Germinal center (tissue), 1 donor: ENCODE measurements at regions not wholly inside any gene's neighbourhood (a gene's known extent, or its start where the extent isn't known, plus 50 kb on each side); places are given as distances from the start of the nearest gene placed in this dataset.
A peak's percentile ranks its signal among the peaks of the same experiment; 100 is the strongest.
"Not testable (repeated sequence)": the region's sequence is repeated elsewhere in the genome, so short reads cannot be mapped to it uniquely, and the experiment has no call there.

Experiments used
- DNase-seq: peaks from one replicate; pipeline ENCODE4 v3.0.0; 2012; ENCODE audit warnings: mixed read lengths, low spot score

DNA sequence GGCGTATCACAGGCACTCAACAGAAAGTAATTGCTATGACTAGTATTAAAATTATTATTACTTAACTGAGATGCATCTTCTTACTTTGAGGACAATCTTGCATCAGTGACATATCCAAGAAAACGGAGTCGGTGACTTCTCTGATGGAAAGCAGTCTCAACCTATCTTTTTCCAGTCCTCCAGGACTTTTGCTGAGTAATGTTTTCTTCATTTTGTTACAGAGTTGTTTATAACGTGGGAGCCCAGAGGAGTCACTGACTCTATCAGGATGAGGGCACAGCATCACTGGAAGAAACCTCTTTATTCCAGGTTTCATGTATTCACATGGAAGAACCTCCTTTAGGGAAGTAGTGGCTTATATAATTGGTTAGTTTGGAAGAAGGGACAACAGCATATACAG lies 51.5 kb upstream of the MELK start:
- DNase-seq: no peak

DNA sequence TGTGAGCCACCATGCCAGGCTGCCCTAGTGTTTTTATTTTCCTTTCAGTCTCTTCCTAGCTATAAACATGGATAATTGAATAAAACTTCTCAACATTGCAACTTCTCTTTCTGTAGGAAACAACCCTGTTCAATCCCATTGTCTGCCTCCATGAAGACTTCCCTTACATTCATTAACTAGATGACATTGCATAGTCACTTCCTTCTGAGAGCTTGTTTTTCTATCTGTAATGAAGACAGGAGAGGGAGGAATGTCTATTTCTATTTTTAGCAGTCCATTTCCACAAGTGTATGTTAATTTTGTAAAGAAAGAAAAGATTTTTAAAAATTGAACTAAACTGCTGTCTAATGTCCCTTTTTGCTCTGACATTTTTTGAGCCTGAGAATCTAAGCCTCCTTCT lies 55.6 kb upstream of the MELK start:
- DNase-seq: no peak

- no peak for DNase-seq
Measured at GRCh38 chr9:36504156-36504555, 68.5 kb upstream of the MELK start.

GRCh38 chr9:36503172-36504088 lies 69.3 kb upstream of the MELK start:
- DNase-seq: no peak

DNA sequence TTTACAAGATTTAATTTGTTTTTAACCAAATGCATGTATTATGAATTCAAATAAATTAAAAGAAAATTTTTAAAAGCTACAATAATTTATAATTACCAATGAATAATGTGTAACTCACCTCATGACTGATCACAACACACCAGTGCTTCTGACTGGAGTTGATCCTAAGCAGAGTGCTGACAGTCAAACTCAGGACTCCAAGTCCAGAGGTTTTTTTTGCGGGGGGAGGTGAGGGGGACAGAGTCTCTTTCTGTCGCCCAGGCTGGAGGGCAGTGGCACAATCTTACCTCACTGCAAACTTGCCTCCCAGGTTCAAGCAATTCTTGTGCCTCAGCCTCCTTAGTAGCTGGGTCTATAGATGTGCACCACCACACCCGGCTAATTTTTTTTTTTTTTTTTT lies 71.0 kb upstream of the MELK start:
- no peak for DNase-seq

GRCh38 chr9:36500931-36501330 lies 71.8 kb upstream of the MELK start:
- DNase-seq: not testable (repeated sequence)

GRCh38 chr9:36499174-36499890 lies 73.4 kb upstream of the MELK start:
- no peak for DNase-seq

- DNase-seq: not testable (repeated sequence)
Measured at GRCh38 chr9:36493564-36493963, 79.1 kb upstream of the MELK start.

GRCh38 chr9:36492865-36493264 lies 79.8 kb upstream of the MELK start:
- DNase-seq: no peak

GRCh38 chr9:36489453-36489852 lies 83.2 kb upstream of the MELK start:
- no peak for DNase-seq

GRCh38 chr9:36488389-36488756 lies 84.3 kb upstream of the MELK start:
- DNase-seq: no peak

DNA sequence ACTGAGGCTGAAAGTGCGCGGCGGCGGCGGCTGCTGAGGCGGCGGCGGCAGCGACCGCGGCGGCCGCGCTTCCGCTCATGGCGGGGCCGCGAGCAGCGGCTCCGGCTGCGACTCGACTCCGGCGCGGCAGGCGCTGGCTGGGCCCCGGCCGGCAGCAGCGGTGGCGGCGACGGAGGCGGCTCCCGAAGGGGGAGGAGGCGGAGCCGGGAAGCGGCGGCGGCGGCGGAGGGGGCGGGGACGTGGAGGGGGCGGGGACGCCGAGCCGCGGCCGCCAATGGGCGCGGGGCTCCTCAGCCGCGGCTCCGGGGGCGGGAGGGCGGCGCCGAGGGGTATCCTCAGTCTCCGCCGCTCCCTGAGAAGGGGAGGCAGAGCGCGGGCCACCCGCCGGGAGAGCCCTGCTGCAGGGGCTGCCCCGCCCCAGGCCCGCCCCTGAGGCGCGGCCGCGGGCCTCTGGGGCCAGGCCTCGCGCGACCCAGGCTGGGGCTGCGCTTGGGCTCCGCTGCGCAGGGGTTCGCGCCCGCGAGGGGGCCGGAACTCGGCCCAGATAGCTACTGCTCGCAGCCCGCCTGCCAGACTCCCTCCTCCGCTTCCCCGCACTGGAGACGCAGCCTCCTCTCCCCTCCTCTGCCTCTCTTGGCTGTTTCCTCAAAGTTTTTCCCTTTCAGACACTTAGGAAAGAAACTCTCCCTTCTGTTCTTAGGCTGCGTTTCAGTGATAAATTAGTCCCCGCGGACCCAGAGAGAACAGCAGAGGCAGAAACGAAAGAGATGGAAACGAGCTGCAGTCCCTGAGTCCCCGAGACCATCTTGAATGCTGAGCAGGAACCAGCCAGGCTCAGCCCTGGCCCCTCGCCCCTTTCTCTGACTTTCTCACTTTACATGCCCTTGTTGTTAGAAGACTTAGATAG lies 85.0 kb upstream of the MELK start:
- peak; percentile 92 for DNase-seq

- peak; percentile 63 for DNase-seq
Measured at GRCh38 chr9:36486933-36487481, 85.7 kb upstream of the MELK start.

GRCh38 chr9:36486329-36486932 lies 86.3 kb upstream of the MELK start:
- no peak for DNase-seq

DNA sequence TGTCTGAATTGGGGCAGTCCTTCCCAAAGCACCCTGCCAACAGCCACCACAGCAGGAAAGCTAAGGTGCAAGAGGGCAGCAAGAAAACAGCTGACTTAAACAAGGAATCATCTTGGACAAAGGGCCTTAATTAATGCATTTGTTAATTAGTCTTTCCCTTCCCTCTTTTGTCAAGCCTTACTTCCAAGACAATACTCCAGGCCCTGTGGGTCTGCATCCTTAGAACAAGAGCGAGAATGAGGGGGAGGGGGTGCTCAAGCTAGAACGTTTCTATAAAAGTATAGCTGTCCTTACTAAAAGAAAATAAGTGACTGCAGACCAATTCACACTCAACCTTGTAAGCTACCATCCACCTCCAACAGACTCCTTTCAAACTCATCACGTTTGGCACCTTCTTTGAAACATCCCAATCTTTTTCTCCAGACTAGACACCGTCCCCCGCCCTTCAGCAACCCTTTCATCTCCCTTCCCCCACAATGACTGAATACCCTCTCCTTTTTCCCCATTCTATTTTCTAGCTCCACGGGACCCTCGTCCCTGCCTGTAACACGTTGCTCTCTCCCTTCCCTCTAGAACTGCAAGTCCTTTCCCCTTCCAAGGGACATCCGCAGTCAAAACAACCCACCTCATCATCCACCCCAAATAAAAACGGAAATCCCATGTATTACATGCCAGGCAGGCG lies 85.7 kb upstream of the RNF38 start:
- peak; percentile 14 for DNase-seq

DNA sequence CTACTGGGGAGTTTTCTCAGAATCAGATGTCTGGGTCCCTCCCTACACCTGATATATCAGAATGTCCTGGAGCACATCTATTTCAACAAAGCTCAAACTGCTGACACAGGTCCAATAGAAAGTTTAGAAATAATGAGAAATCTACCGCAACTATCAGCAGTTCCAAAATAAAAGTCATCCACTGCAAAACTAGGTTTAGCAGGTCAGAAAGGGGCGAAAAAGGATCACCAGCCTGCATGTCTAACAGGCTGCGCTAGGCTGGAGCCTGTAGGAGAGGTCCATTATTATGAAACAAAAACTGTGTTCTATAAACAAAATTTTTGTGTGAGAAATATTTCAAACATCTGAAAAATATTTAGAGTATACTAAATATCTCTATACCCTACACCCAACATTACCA lies 84.1 kb upstream of the RNF38 start:
- DNase-seq: no peak

GRCh38 chr9:36479101-36479500 lies 79.0 kb upstream of the RNF38 start:
- DNase-seq: no peak

GRCh38 chr9:36471359-36471758 lies 71.3 kb upstream of the RNF38 start:
- no peak for DNase-seq

GRCh38 chr9:36470643-36471290 lies 70.7 kb upstream of the RNF38 start:
- DNase-seq: peak; percentile 86

- no peak for DNase-seq
Measured at GRCh38 chr9:36463467-36463866, 63.4 kb upstream of the RNF38 start.

DNA sequence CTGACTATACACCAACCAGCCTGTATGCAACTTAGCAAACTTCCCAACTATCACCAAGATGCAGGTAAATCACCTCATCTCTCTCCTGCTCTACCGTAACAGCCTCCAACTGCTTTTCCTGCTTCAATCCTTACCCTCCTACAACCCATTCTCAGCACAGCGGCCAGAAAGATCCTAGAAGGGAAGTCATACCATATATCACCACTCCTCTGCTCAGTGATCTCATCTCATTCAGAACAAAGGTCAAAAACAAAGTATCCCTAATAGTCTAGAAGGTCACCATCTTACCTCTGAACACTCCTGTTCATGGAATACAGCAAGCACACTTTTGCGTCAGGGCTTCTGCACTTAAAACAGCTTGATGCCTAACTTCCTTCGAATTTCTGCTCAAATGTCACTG lies 62.2 kb upstream of the RNF38 start:
- DNase-seq: no peak
